Cardiac fibroblast (primary cell): ENCODE measurements at regions not wholly inside any gene's neighbourhood (a gene's known extent, or its start where the extent isn't known, plus 50 kb on each side); places are given as distances from the start of the nearest gene placed in this dataset.

Experiments used
- DNase-seq, 2 donors: peaks; one replicate each; pipeline versions ENCODE4 v3.0.0 to v3.0.0-alpha.2; 2010; ENCODE audit warnings: low read depth in 2 of 2
- H3K4me3 ChIP-seq, 2 donors: replicated peaks in 1 of 2; 1 replicate in 1 of 2; 2 replicates in 1 of 2; pipeline ENCODE4 v1.5.1; 2011; ENCODE audit warnings: low read depth in 2 of 2, low read length in 2 of 2, mild to moderate bottlenecking in 2 of 2, moderate library complexity in 1 of 2
- TF ChIP-seq, protein P1 (sequence below): IDR thresholded peaks from one replicate; pipeline ENCODE4 v1.5.1; 2011; ENCODE audit warnings: low read depth, mild to moderate bottlenecking, low read length, inconsistent platforms

DNA sequence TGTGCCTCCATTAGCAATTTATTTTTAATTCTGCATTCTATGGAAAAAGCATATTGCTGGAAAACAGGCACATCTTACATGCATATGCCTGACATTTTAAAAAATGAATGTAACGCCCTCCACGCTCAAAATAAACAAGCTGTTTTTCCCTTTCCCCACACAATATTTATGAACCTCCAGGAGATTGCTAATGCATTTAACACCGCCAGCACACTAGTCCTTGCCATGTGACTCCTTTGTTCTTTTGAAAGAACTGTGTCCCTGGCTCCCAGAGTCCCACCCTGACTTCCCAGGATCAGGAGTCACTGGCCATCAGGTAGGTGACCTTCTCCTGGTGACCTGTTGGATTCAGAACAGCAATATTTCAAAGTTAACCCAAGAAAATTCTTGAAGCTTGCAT, 571.2 kb upstream of the CFAP20DC start:
- no peak for DNase-seq
- no peak overlapping the region for H3K4me3 ChIP-seq
- TF ChIP-seq, protein P1, sequence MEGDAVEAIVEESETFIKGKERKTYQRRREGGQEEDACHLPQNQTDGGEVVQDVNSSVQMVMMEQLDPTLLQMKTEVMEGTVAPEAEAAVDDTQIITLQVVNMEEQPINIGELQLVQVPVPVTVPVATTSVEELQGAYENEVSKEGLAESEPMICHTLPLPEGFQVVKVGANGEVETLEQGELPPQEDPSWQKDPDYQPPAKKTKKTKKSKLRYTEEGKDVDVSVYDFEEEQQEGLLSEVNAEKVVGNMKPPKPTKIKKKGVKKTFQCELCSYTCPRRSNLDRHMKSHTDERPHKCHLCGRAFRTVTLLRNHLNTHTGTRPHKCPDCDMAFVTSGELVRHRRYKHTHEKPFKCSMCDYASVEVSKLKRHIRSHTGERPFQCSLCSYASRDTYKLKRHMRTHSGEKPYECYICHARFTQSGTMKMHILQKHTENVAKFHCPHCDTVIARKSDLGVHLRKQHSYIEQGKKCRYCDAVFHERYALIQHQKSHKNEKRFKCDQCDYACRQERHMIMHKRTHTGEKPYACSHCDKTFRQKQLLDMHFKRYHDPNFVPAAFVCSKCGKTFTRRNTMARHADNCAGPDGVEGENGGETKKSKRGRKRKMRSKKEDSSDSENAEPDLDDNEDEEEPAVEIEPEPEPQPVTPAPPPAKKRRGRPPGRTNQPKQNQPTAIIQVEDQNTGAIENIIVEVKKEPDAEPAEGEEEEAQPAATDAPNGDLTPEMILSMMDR: no peak

DNA sequence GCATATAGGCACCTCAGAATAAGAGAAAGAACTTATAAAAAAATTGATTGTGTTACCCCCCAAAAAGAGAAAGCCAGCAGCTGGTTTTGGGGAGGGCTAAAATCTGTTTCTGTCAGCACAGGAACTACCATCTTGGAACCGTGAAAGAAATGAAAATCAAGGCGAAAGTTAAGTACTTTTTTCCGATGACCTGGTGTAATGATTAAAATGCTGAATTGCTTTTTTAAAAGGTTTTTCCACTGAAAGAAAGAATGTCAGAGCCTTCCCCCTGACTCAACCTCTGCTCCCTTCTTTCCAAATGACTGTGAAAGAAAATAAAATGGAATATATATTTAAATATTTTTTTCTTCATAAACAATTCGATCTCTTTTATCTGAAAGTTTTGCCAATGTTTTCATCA, 570.5 kb upstream of the CFAP20DC start:
- TF ChIP-seq, protein P1: no peak
- H3K4me3 ChIP-seq: no peak overlapping the region
- DNase-seq: no peak

DNA sequence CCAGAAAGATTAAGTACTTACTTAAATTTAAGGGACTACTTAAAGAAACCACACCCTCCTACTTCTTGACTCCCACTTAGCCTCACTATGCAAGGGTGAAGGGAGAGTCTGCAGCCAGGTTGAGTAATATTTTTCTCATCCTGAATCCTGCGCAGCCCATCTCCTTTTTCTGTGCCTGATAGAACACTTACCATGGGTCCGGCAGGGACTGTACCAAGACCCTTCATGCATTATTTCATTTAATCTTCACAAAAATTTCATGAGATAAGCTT, 562.6 kb upstream of the CFAP20DC start:
- DNase-seq: no peak
- no peak overlapping the region for H3K4me3 ChIP-seq
- TF ChIP-seq, protein P1: no peak

DNA sequence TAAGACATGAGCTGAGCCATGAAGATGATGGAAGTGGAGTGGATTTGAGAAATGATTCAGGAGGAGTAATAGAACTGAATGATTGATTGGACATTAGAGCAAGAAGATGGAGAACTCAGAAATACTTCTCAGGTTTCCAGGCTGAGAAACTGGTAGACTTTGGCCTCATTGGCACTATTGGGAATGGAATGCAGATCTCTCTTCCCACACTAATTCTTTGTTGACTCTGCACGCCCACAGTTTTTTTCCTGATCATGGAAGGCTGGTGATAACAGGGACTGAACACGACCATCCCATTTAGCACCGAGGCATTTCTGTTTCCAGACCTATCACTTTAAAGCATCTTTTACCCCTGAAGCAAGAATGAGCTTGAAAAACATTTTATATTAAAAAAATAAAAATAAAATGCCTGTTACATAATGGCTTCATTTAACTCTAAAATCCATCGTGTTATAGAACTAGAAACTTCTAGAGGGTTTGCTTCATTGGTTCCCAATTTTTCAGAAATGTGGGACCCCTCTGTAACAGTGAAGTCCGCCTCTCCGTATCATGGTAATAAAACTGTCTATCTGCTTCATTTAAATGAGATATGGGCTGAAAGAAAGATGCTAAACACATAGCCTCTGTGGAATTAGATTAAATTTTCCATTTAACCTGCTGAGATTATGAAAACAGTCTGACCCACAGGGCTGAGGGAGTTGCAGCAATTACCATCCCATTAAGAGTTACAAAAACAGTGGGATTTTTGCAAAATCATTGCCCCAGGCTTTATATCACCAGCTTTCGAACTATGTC, 562.0 kb upstream of the CFAP20DC start:
- no peak for DNase-seq
- no peak overlapping the region for H3K4me3 ChIP-seq
- TF ChIP-seq, protein P1: no peak

DNA sequence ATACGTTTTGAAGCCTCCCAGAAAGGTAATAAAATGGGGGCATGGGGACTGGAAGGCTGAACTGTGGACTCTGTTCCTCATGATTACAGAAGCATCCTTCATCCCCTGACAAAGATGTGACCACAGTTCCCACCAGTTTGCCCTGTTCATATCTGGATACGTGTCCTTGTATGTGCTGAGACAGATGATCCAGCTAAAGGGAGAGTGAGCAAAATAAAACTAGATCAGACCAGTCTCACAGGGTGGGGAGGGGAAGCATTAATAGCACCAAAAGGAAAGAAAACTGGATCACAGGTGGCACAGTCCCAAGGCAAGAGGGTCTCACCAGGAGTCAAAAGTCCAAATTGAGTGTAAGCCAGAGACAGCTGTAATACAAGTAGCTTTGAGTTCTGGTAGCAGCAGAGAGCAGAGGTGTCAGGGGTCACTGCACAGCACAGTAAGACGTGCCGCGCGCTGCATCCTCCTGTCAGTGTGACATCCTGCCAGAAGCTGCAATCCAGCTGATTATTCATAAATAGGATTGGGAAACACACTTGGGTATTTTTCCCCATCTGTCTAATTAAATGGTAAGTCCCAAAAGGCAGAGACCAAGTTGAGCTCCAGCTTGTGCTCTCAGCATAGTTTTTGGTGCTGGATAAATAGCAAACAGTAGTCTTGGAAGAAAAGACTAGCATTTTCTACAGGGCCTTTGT, 560.0 kb upstream of the CFAP20DC start:
- DNase-seq: peak; percentile 15 to 23
- TF ChIP-seq, protein P1: no peak
- no peak overlapping the region for H3K4me3 ChIP-seq

DNA sequence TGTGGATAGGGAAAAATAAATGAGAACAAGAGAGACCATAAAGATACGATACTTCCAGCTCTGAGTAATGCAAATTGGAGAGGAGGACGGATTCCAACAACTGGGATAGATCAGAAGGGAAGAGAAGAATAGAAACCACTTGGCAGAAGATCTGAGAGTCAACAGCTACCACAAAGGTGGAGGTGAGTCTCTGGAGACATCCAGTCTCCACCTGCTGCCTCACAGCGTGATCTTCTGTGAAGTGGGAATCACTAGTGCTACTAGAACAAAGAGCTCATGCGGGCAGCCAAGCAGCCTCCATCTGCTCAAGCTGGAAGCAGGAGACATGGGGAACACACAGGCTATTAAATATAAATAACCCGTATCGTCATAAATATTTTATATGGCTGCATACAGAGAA, 558.5 kb upstream of the CFAP20DC start:
- H3K4me3 ChIP-seq: no peak overlapping the region
- TF ChIP-seq, protein P1: no peak
- no peak for DNase-seq
